ENCODE measurements at regions not wholly inside any gene's neighbourhood (a gene's known extent, or its start where the extent isn't known, plus 50 kb on each side); places are given as distances from the start of the nearest gene placed in this dataset.

- no peaks in the 10 kb centered on the region for H3K79me2 ChIP-seq (ENCODE audit: control insufficient read depth, insufficient read depth, low read length)
- WGBS (ENCODE audit: insufficient coverage, insufficient replicate concordance, low lambda C conversion rate, missing lambda C conversion rate), result 8% methylated on average over 3 of the region's 3 CpGs
- ChIA-PET SMC1A (ENCODE audit: uncharacterized antibody, unreplicated experiment) (no interaction called here), POLR2A (no interaction called here), RAD21 (ENCODE audit: unreplicated experiment) (no interaction called here), CTCF (no interaction called here)
- no peak overlapping the region for H3K27ac ChIP-seq (ENCODE audit: control insufficient read depth, insufficient read depth)
- FAIRE-seq (no peak), DNase-seq (ENCODE audit: low read depth, low spot score) (no peak), ATAC-seq (no peak)
- no peaks in the 10 kb centered on the region for H3K27me3 ChIP-seq (replicated peaks in 1 of 2; ENCODE audit: control insufficient read depth in 2 of 2, insufficient read depth in 2 of 2, low read length in 1 of 2)
- H3K36me3 ChIP-seq (ENCODE audit: control insufficient read depth in 2 of 2, insufficient read depth in 2 of 2, low read length in 1 of 2), result no peaks in the 10 kb centered on the region
- intact Hi-C loops (cut with micrococcal nuclease; ENCODE audit: unreplicated experiment) (no loop called here), in situ Hi-C loops (cut with MboI) (no loop called here)
- H4K20me1 ChIP-seq (ENCODE audit: control insufficient read depth, insufficient read depth), result no peaks in the 10 kb centered on the region
- no peak for TF ChIP-seq HDAC6 (IDR thresholded peaks at IDR 0.05; ENCODE audit: unreplicated experiment)
- no peak for TF ChIP-seq BACH1 (IDR thresholded peaks at IDR 0.05; ENCODE audit: borderline replicate concordance)
- TF ChIP-seq IRF4 (IDR thresholded peaks at IDR 0.05; ENCODE audit: low read depth, low read length), result no peak
- TF ChIP-seq HSF1 (IDR thresholded peaks at IDR 0.05; ENCODE audit: low read depth, low read length), result no peak
- TF ChIP-seq BCLAF1 (IDR thresholded peaks at IDR 0.05), result no peak
- TF ChIP-seq CEBPB (IDR thresholded peaks at IDR 0.05; ENCODE audit: borderline replicate concordance in 1 of 2, low read depth in 2 of 2, low read length in 2 of 2), result no peak
- TF ChIP-seq, protein P1, sequence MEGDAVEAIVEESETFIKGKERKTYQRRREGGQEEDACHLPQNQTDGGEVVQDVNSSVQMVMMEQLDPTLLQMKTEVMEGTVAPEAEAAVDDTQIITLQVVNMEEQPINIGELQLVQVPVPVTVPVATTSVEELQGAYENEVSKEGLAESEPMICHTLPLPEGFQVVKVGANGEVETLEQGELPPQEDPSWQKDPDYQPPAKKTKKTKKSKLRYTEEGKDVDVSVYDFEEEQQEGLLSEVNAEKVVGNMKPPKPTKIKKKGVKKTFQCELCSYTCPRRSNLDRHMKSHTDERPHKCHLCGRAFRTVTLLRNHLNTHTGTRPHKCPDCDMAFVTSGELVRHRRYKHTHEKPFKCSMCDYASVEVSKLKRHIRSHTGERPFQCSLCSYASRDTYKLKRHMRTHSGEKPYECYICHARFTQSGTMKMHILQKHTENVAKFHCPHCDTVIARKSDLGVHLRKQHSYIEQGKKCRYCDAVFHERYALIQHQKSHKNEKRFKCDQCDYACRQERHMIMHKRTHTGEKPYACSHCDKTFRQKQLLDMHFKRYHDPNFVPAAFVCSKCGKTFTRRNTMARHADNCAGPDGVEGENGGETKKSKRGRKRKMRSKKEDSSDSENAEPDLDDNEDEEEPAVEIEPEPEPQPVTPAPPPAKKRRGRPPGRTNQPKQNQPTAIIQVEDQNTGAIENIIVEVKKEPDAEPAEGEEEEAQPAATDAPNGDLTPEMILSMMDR (IDR thresholded peaks at IDR 0.05 in 2 of 3, conservative IDR thresholded peaks at IDR 0.05 in 1 of 3; ENCODE audit: control insufficient read depth in 2 of 3, extremely low read depth in 1 of 3, insufficient read depth in 1 of 3, low read depth in 3 of 3, low read length in 3 of 3), result no peak
- TF ChIP-seq NFIC (IDR thresholded peaks at IDR 0.05; ENCODE audit: low read depth, low read length), result no peak
- no peak for TF ChIP-seq ZBTB33 (IDR thresholded peaks at IDR 0.05)
- TF ChIP-seq SRF (IDR thresholded peaks at IDR 0.05; ENCODE audit: low read depth in 2 of 2, low read length in 2 of 2), result no peak
- no peak for TF ChIP-seq YY1 (IDR thresholded peaks at IDR 0.05; ENCODE audit: low read depth, low read length)
- no peak for TF ChIP-seq HDAC2 (IDR thresholded peaks at IDR 0.05)
- H3K9ac ChIP-seq (ENCODE audit: control insufficient read depth, insufficient read depth, low read length), result no peak overlapping the region
- no peak overlapping the region for H3K4me2 ChIP-seq (ENCODE audit: control insufficient read depth, insufficient read depth)
- BruUV-seq (replicated peaks), result no TSS peak
- no peak overlapping the region for H3K4me3 ChIP-seq
- no peaks in the 10 kb centered on the region for H3K4me1 ChIP-seq (ENCODE audit: control insufficient read depth, insufficient read depth, low read length)
- no peak overlapping the region for H2AFZ ChIP-seq (ENCODE audit: control insufficient read depth, low read depth, low read length)
- H3K9me3 ChIP-seq (replicated peaks; ENCODE audit: control insufficient read depth, insufficient read depth, low read length), result no peaks in the 10 kb centered on the region
Observed at GRCh38 chr5:125463466-125464092, 717.1 kb upstream of the ZNF608 start.

Data from GM12878 (cell line).